H9 (cell line): ENCODE measurements at regions not wholly inside any gene's neighbourhood (a gene's known extent, or its start where the extent isn't known, plus 50 kb on each side); places are given as distances from the start of the nearest gene placed in this dataset.

Source experiments
- DNase-seq: peaks from one replicate; pipeline ENCODE4 v3.0.0-alpha.2; 2017
- H2AFZ ChIP-seq: one replicate; pipeline ENCODE4 v1.6.1; 2013; ENCODE audit warnings: mild to moderate bottlenecking, low read length, control low read depth, moderate library complexity
- H2AK5ac ChIP-seq: 2 replicates; pipeline ENCODE4 v1.6.1; 2013; ENCODE audit warnings: low read length, control low read depth, mixed read lengths; ENCODE audit not compliant: insufficient read length
- H2BK120ac ChIP-seq: one replicate; pipeline ENCODE4 v1.6.1; 2013; ENCODE audit warnings: low read depth, mild to moderate bottlenecking, low read length, control low read depth, inconsistent platforms; ENCODE audit not compliant: poor library complexity, severe bottlenecking
- H2BK12ac ChIP-seq: 2 replicates; pipeline ENCODE4 v1.6.1; 2013; ENCODE audit warnings: low read length, control low read depth, mixed read lengths, low read depth; ENCODE audit not compliant: insufficient read length
- H2BK15ac ChIP-seq: 2 replicates; pipeline ENCODE4 v1.6.1; 2013; ENCODE audit warnings: low read depth, low read length, control low read depth
- H2BK20ac ChIP-seq: one replicate; pipeline ENCODE4 v1.6.1; 2013; ENCODE audit warnings: low read depth, mild to moderate bottlenecking, low read length, control low read depth, inconsistent platforms; ENCODE audit not compliant: poor library complexity, severe bottlenecking
- H2BK5ac ChIP-seq: 2 replicates; pipeline ENCODE4 v1.6.1; 2013; ENCODE audit warnings: low read length, control low read depth, mixed read lengths; ENCODE audit not compliant: insufficient read length
- H3K14ac ChIP-seq: 2 replicates; pipeline ENCODE4 v1.6.1; 2013; ENCODE audit warnings: low read length, control low read depth; ENCODE audit not compliant: insufficient read depth
- H3K18ac ChIP-seq: 2 replicates; pipeline ENCODE4 v1.6.1; 2013; ENCODE audit warnings: low read depth, mild to moderate bottlenecking, mixed read lengths, low read length, control low read depth; ENCODE audit not compliant: insufficient read length
- H3K23ac ChIP-seq: 2 replicates; pipeline ENCODE4 v1.6.1; 2013; ENCODE audit warnings: low read length, control low read depth, mixed read lengths, low read depth; ENCODE audit not compliant: insufficient read length
- H3K23me2 ChIP-seq: 2 replicates; pipeline ENCODE4 v1.6.1; 2013; ENCODE audit warnings: low read depth, mild to moderate bottlenecking, mixed read lengths, low read length, control low read depth; ENCODE audit not compliant: insufficient read length, poor library complexity, severe bottlenecking
- H3K27ac ChIP-seq: 2 replicates; pipeline ENCODE4 v1.5.1; 2013; ENCODE audit warnings: low read length, control low read depth, mixed read lengths, low read depth; ENCODE audit not compliant: insufficient read length
- H3K27me3 ChIP-seq: 2 replicates; pipeline ENCODE4 v1.6.1; 2013; ENCODE audit warnings: low read length, control low read depth, inconsistent platforms; ENCODE audit not compliant: insufficient read depth
- H3K4ac ChIP-seq: 2 replicates; pipeline ENCODE4 v1.6.1; 2013; ENCODE audit warnings: low read depth, mild to moderate bottlenecking, control low read depth, inconsistent platforms, low read length, moderate library complexity
- H3K4me1 ChIP-seq: 2 replicates; pipeline ENCODE4 v1.6.1; 2013; ENCODE audit warnings: low read length, control low read depth, inconsistent platforms; ENCODE audit not compliant: insufficient read depth
- H3K4me2 ChIP-seq: 2 replicates; pipeline ENCODE4 v1.6.1; 2013; ENCODE audit warnings: low read length, control low read depth, mixed read lengths; ENCODE audit not compliant: insufficient read length, insufficient read depth
- H3K56ac ChIP-seq: 2 replicates; pipeline ENCODE4 v1.6.1; 2013; ENCODE audit warnings: low read depth, mild to moderate bottlenecking, mixed read lengths, low read length, control low read depth; ENCODE audit not compliant: insufficient read length
- H3K79me1 ChIP-seq: 2 replicates; pipeline ENCODE4 v1.6.1; 2013; ENCODE audit warnings: low read depth, mild to moderate bottlenecking, moderate library complexity, low read length, control low read depth, inconsistent platforms; ENCODE audit not compliant: insufficient read depth, poor library complexity, severe bottlenecking
- H3K79me2 ChIP-seq: 2 replicates; pipeline ENCODE4 v1.6.1; 2013; ENCODE audit warnings: low read length, control low read depth, inconsistent platforms; ENCODE audit not compliant: insufficient read depth
- H3K9ac ChIP-seq: 2 replicates; pipeline ENCODE4 v1.6.1; 2013; ENCODE audit warnings: low read length, control low read depth, mixed read lengths; ENCODE audit not compliant: insufficient read length; ENCODE audit errors: extremely low read depth
- H3K9me3 ChIP-seq: one replicate; pipeline ENCODE4 v1.6.1; 2013; ENCODE audit warnings: low read depth, low read length, inconsistent platforms; ENCODE audit not compliant: control insufficient read depth
- H3T11ph ChIP-seq: one replicate; pipeline ENCODE4 v1.6.1; 2013; ENCODE audit warnings: mild to moderate bottlenecking, low read length, control low read depth, inconsistent platforms
- H4K20me1 ChIP-seq: one replicate; pipeline ENCODE4 v1.6.1; 2013; ENCODE audit not compliant: control insufficient read depth, insufficient read length, insufficient read depth
- H4K5ac ChIP-seq: 2 replicates; pipeline ENCODE4 v1.6.1; 2013; ENCODE audit warnings: low read depth, mild to moderate bottlenecking, mixed read lengths, low read length, control low read depth; ENCODE audit not compliant: insufficient read length
- H4K8ac ChIP-seq: replicated peaks from 2 replicates; pipeline ENCODE4 v1.6.1; 2013; ENCODE audit warnings: low read length, control low read depth, mixed read lengths, low read depth; ENCODE audit not compliant: insufficient read length
- H4K91ac ChIP-seq: 2 replicates; pipeline ENCODE4 v1.6.1; 2013; ENCODE audit warnings: low read depth, mild to moderate bottlenecking, moderate library complexity, mixed read lengths, low read length, control low read depth; ENCODE audit not compliant: insufficient read length
- H3K27ac Mint-ChIP-seq, 3 experiments: 2 replicates in 2 of 3; 3 replicates in 1 of 3; pipeline ENCODE4 v1.8.0; 2020 to 2021; ENCODE audit warnings: mixed read lengths in 3 of 3, mild to moderate bottlenecking in 1 of 3, moderate library complexity in 1 of 3
- H3K27me3 Mint-ChIP-seq: 2 replicates; pipeline ENCODE4 v1.8.0; 2021; ENCODE audit warnings: low read depth, mild to moderate bottlenecking, moderate library complexity, mixed read lengths
- H3K36me3 Mint-ChIP-seq, 3 experiments: 2 replicates in 2 of 3; 3 replicates in 1 of 3; pipeline ENCODE4 v1.8.0; 2020 to 2021; ENCODE audit warnings: low read depth in 3 of 3, mixed read lengths in 3 of 3; ENCODE audit not compliant: insufficient read depth in 1 of 3
- H3K4me1 Mint-ChIP-seq, 2 experiments: 2 replicates each; pipeline ENCODE4 v1.8.0; 2020; ENCODE audit warnings: mixed read lengths in 2 of 2
- H3K4me3 Mint-ChIP-seq, 2 experiments: 2 replicates in 1 of 2; 3 replicates in 1 of 2; pipeline ENCODE4 v1.8.0; 2020 to 2021; ENCODE audit warnings: mild to moderate bottlenecking in 2 of 2, mixed read lengths in 2 of 2, moderate library complexity in 1 of 2
- H3K9me3 Mint-ChIP-seq, 2 experiments: 2 replicates in 1 of 2; 3 replicates in 1 of 2; pipeline ENCODE4 v1.8.0; 2020; ENCODE audit warnings: mild to moderate bottlenecking in 2 of 2, mixed read lengths in 2 of 2, moderate library complexity in 1 of 2
- CTCF ChIP-seq: fragments of 200-600 bp; sonication (generic); conservative IDR thresholded peaks from 3 replicates; pipeline ENCODE4 v1.8.0; 2021; ENCODE audit warnings: antibody characterized with exemption, mild to moderate bottlenecking
- WGBS: extraction: QIAGEN DNeasy Blood & Tissue Kit; methylation state at CpG from one replicate; pipeline ENCODE4 v1.1.7; 2013; ENCODE audit warnings: missing lambda C conversion rate, low lambda C conversion rate, mixed read lengths; ENCODE audit not compliant: insufficient read length; ENCODE audit errors: extremely low coverage; 5-methylcytosine and 5-hydroxymethylcytosine counted together

GRCh38 chrX:5595570-5595969 lies 633.1 kb downstream of the NLGN4X start:
- H2AK5ac ChIP-seq: no peak overlapping the region
- no peaks in the 10 kb centered on the region for H3K23me2 ChIP-seq
- no peaks in the 10 kb centered on the region for H3K79me2 ChIP-seq
- no peak overlapping the region for H2AFZ ChIP-seq
- H3K27me3 ChIP-seq: no peaks in the 10 kb centered on the region
- no peak overlapping the region for H3K4ac ChIP-seq
- H2BK12ac ChIP-seq: no peak overlapping the region
- H3K4me1 ChIP-seq: no peaks in the 10 kb centered on the region
- no peak overlapping the region for H2BK20ac ChIP-seq
- no peaks in the 10 kb centered on the region for H4K20me1 ChIP-seq
- no peak overlapping the region for H3K27ac ChIP-seq
- no peak overlapping the region for H2BK15ac ChIP-seq
- H3K9ac ChIP-seq: no peak overlapping the region
- no peak overlapping the region for H4K5ac ChIP-seq
- H4K8ac ChIP-seq: no peak overlapping the region
- no peak overlapping the region for H3K23ac ChIP-seq
- no peak overlapping the region for H4K91ac ChIP-seq
- Mint-ChIP-seq H3K36me3 (peaks cover 0 to 10% (median under 1%) of the 10 kb centered on the region in 3 experiments; a peak in 5 of 7 replicates), H3K4me3 (no peak overlapping the region), H3K27ac (no peak overlapping the region), H3K4me1 (no peaks in the 10 kb centered on the region), H3K27me3 (no peaks in the 10 kb centered on the region), H3K9me3 (peaks cover 7 to 15% of the 10 kb centered on the region in 2 experiments; a peak in 4 of 5 replicates)
- H3K4me2 ChIP-seq: no peak overlapping the region
- no peak overlapping the region for H3T11ph ChIP-seq
- H3K79me1 ChIP-seq: no peaks in the 10 kb centered on the region
- no peak overlapping the region for H3K14ac ChIP-seq
- H2BK120ac ChIP-seq: no peak overlapping the region
- DNase-seq: no peak
- no peak overlapping the region for H2BK5ac ChIP-seq
- WGBS: no CpG with 5 or more reads among the region's 4 CpGs
- no peak for TF ChIP-seq CTCF
- no peak overlapping the region for H3K56ac ChIP-seq
- no peaks in the 10 kb centered on the region for H3K9me3 ChIP-seq
- H3K18ac ChIP-seq: no peak overlapping the region
